Sigmoid colon (tissue), 6 donors: ENCODE measurements at regions not wholly inside any gene's neighbourhood (a gene's known extent, or its start where the extent isn't known, plus 50 kb on each side); places are given as distances from the start of the nearest gene placed in this dataset.

Experiments used
- DNase-seq: peaks from one replicate; pipeline ENCODE4 v3.0.0-alpha.2; 2019
- H3K27ac ChIP-seq, 4 donors: fragments of 200-600 bp; sonication (generic); one replicate each; pipeline ENCODE4 v1.5.1; 2016 to 2019; ENCODE audit warnings: mild to moderate bottlenecking in 1 of 4
- H3K27me3 ChIP-seq, 3 donors: fragments of 200-600 bp; sonication (generic); one replicate each; pipeline ENCODE4 v1.5.1; 2019; ENCODE audit warnings: mild to moderate bottlenecking in 1 of 3
- H3K36me3 ChIP-seq, 4 donors: fragments of 200-600 bp; sonication (generic); one replicate each; pipeline ENCODE4 v1.5.1; 2016 to 2019
- H3K4me1 ChIP-seq, 4 donors: fragments of 200-600 bp; sonication (generic); one replicate each; pipeline ENCODE4 v1.5.1; 2017 to 2019
- H3K4me3 ChIP-seq, 4 donors: fragments of 200-600 bp; sonication (generic); one replicate each; pipeline ENCODE4 v1.5.1; 2017 to 2019; ENCODE audit warnings: mild to moderate bottlenecking in 2 of 4, moderate library complexity in 1 of 4
- H3K9me3 ChIP-seq, 4 donors: fragments of 200-600 bp in 3 of 4; sonication (generic) in 3 of 4; one replicate each; pipeline versions ENCODE4 v1.5.1 to v1.6.1; 2013 to 2019
- EP300 ChIP-seq, 4 donors: sonication (generic); formaldehyde crosslinking; IDR thresholded peaks; one replicate each; pipeline ENCODE4 v1.6.1; 2017; ENCODE audit warnings: antibody characterized with exemption in 4 of 4
- POLR2A ChIP-seq, 2 donors: fragments of 450-650 bp; IDR thresholded peaks; one replicate each; pipeline ENCODE4 v1.6.1; 2016; ENCODE audit warnings: antibody characterized with exemption in 2 of 2, mild to moderate bottlenecking in 2 of 2, moderate library complexity in 2 of 2
- POLR2AphosphoS5 ChIP-seq, 4 donors: sonication (generic); formaldehyde crosslinking; IDR thresholded peaks; one replicate each; pipeline ENCODE4 v1.6.1; 2017; ENCODE audit warnings: antibody characterized with exemption in 4 of 4
- WGBS, 2 donors: extraction: QIAGEN DNeasy Blood & Tissue Kit; methylation state at CpG; one replicate each; pipeline ENCODE4 v1.1.7; 2013; 5-methylcytosine and 5-hydroxymethylcytosine counted together
- intact Hi-C: fragments of 100-400 bp; cut with DNase I; formaldehyde crosslinking; loops from one replicate; pipeline ENCODE4 v1.15.1; 2023
- TF ChIP-seq, protein P1 (sequence below), 4 experiments: fragments of 450-650 bp in 3 of 4; fragments of 200-600 bp in 1 of 4; IDR thresholded peaks; one replicate each; pipeline ENCODE4 v1.5.1; 2016 to 2019; ENCODE audit warnings: antibody characterized with exemption in 4 of 4, mild to moderate bottlenecking in 3 of 4, moderate library complexity in 2 of 4
- donor health status: healthy with polysubstance abuse.
- donor health status: healthy.

GRCh38 chr15:89414571-89414970, 79.9 kb upstream of the POLG start:
- Histone ChIP-seq H3K36me3 (no peaks in the 10 kb centered on the region), H3K27me3 (peaks cover 41 to 100% (median 84%) of the 10 kb centered on the region in 3 donors), H3K27ac (no peak overlapping the region), H3K9me3 (no peaks in the 10 kb centered on the region), H3K4me3 (no peak overlapping the region), H3K4me1 (peaks cover 0 to 19% (median 8%) of the 10 kb centered on the region in 4 donors)
- TF ChIP-seq POLR2AphosphoS5 (IDR thresholded peaks at IDR 0.05): no peak
- no peak for TF ChIP-seq EP300 (IDR thresholded peaks at IDR 0.05)
- TF ChIP-seq, protein P1, sequence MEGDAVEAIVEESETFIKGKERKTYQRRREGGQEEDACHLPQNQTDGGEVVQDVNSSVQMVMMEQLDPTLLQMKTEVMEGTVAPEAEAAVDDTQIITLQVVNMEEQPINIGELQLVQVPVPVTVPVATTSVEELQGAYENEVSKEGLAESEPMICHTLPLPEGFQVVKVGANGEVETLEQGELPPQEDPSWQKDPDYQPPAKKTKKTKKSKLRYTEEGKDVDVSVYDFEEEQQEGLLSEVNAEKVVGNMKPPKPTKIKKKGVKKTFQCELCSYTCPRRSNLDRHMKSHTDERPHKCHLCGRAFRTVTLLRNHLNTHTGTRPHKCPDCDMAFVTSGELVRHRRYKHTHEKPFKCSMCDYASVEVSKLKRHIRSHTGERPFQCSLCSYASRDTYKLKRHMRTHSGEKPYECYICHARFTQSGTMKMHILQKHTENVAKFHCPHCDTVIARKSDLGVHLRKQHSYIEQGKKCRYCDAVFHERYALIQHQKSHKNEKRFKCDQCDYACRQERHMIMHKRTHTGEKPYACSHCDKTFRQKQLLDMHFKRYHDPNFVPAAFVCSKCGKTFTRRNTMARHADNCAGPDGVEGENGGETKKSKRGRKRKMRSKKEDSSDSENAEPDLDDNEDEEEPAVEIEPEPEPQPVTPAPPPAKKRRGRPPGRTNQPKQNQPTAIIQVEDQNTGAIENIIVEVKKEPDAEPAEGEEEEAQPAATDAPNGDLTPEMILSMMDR (IDR thresholded peaks at IDR 0.05): no peak
- no peak for TF ChIP-seq POLR2A (IDR thresholded peaks at IDR 0.05)
- no peak for DNase-seq
- intact Hi-C loops: no loop called here
- 80 to 89% methylated on average over 3 of the region's 3 CpGs for WGBS, 2 donors

DNA sequence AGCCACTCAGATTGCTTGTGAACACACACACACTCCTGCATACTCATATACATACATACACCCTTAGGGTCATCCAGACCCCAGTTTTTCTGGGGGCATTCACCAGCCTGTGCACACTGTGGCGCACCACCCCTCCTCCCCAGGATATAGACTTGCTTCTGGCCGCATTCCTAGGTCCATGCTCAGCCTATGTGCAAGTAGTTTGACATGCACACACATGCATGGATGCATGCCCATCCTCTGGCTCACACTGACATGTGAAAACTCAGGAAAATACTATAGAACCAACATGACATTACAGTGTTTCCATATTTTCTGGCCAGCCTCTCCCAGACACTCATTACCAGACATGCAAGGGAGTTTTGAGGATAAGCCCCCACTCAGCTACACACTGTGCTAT, 79.3 kb upstream of the POLG start:
- H3K4me3 ChIP-seq: no peak overlapping the region
- H3K27me3 ChIP-seq: peaks cover 48 to 100% (median 91%) of the 10 kb centered on the region in 3 donors
- no peaks in the 10 kb centered on the region for H3K9me3 ChIP-seq
- intact Hi-C loops: no loop called here
- DNase-seq: no peak
- 61 to 66% methylated on average over 2 of the region's 2 CpGs for WGBS, 2 donors
- no peak overlapping the region for H3K27ac ChIP-seq
- peaks cover 0 to 26% (median 14%) of the 10 kb centered on the region in 4 donors for H3K4me1 ChIP-seq
- no peaks in the 10 kb centered on the region for H3K36me3 ChIP-seq
- TF ChIP-seq POLR2AphosphoS5 (IDR thresholded peaks at IDR 0.05) (no peak), EP300 (IDR thresholded peaks at IDR 0.05) (no peak), POLR2A (IDR thresholded peaks at IDR 0.05) (no peak)
- TF ChIP-seq, protein P1 (IDR thresholded peaks at IDR 0.05): no peak

DNA sequence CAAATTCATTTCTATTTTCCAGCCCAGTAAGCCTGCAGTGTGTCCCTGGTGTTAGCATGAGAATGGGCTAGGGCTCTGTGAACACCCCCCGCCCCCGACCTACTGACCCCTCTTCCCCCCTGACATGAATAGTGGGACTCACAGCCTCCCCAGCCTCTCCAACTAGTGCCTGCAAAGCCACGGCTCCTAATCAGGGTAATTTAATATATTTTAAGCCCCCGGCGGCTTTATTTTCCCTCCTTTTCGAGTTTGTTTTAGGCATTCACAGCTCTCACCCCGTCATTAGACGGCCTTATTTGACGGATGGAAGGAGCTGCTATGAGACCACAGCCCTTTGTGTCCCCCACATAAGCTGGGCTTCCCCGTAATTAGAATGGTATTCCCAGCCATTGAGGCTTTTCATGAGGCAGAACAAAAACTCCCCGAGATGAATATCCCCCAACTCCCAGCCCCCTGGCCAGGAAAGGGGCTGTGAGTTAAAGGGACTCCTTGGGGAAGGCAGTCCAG, 78.3 kb upstream of the POLG start:
- DNase-seq: no peak
- no peaks in the 10 kb centered on the region for H3K36me3 ChIP-seq
- intact Hi-C loops: no loop called here
- no peaks in the 10 kb centered on the region for H3K9me3 ChIP-seq
- no peak overlapping the region for H3K4me3 ChIP-seq
- H3K27ac ChIP-seq: no peak overlapping the region
- TF ChIP-seq, protein P1 (IDR thresholded peaks at IDR 0.05): no peak
- TF ChIP-seq POLR2AphosphoS5 (IDR thresholded peaks at IDR 0.05): no peak
- no peak for TF ChIP-seq POLR2A (IDR thresholded peaks at IDR 0.05)
- no peak for TF ChIP-seq EP300 (IDR thresholded peaks at IDR 0.05)
- peaks cover 56 to 100% (median 93%) of the 10 kb centered on the region in 3 donors for H3K27me3 ChIP-seq
- WGBS, 2 donors: 8 to 14% methylated on average over 11 of the region's 11 CpGs
- peaks cover 0 to 35% (median 24%) of the 10 kb centered on the region in 4 donors for H3K4me1 ChIP-seq

- Histone ChIP-seq H3K27me3 (peaks cover 64 to 100% (median 95%) of the 10 kb centered on the region in 3 donors), H3K27ac (no peak overlapping the region), H3K9me3 (no peaks in the 10 kb centered on the region), H3K4me1 (peaks cover 5 to 51% (median 44%) of the 10 kb centered on the region in 4 donors), H3K36me3 (no peaks in the 10 kb centered on the region), H3K4me3 (no peak overlapping the region)
- intact Hi-C loops: no loop called here
- DNase-seq: no peak
- WGBS, 2 donors: 10 to 22% methylated on average over 19 of the region's 19 CpGs
- TF ChIP-seq POLR2A (IDR thresholded peaks at IDR 0.05) (no peak), EP300 (IDR thresholded peaks at IDR 0.05) (no peak), POLR2AphosphoS5 (IDR thresholded peaks at IDR 0.05) (no peak)
- TF ChIP-seq, protein P1 (IDR thresholded peaks at IDR 0.05): no peak
Measured at GRCh38 chr15:89410039-89410435, 75.4 kb upstream of the POLG start.
